GM19455 (cell line): ENCODE measurements at regions not wholly inside any gene's neighbourhood (a gene's known extent, or its start where the extent isn't known, plus 50 kb on each side); places are given as distances from the start of the nearest gene placed in this dataset.

Source experiments
- ATAC-seq: cut with Tn5 transposase; IDR thresholded peaks from one replicate; pipeline ENCODE4 v1.9.1; 2021; ENCODE audit not compliant: unreplicated experiment

GRCh38 chr13:31925079-31925478 is 106.5 kb upstream of the FRY start:
- no peak for ATAC-seq

GRCh38 chr13:31927219-31927653 is 104.3 kb upstream of the FRY start:
- no peak for ATAC-seq

DNA sequence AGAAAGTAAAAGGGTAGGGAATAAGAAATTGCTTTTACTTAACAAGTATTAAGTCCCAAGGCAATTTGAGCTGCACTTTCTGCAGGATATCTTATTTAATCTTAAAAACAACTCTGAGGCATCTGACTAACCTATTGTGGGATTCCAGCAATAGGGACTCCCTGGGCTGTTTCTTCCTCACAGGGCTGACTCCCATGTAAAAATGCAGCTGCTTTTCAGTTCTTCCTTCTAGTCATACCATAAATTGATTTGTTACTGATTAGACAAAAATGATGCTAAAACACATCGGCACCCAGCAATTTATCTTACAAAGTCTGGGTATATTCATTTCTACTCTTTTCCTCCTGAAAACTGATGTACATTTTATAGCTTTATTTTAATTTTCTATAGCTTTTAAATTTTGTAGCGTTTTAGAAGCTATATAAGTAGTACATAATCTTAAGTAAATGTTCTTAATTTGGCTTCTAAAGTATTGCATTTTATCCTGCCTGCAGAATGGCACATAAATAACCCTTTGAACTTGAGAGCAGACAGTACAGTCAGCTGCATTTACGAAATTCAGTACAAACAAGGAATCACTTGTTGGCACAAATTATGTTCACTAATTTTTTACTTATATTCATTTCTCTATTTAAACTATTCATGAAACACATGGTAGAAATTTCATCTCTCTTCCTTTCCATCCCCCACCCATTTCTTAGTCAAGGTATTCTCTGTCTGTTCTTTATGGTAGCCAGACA is 102.4 kb upstream of the FRY start:
- ATAC-seq: no peak

- ATAC-seq: peak; percentile 39
These were observed 101.1 kb upstream of the FRY start for GRCh38 chr13:31930490-31930889.

DNA sequence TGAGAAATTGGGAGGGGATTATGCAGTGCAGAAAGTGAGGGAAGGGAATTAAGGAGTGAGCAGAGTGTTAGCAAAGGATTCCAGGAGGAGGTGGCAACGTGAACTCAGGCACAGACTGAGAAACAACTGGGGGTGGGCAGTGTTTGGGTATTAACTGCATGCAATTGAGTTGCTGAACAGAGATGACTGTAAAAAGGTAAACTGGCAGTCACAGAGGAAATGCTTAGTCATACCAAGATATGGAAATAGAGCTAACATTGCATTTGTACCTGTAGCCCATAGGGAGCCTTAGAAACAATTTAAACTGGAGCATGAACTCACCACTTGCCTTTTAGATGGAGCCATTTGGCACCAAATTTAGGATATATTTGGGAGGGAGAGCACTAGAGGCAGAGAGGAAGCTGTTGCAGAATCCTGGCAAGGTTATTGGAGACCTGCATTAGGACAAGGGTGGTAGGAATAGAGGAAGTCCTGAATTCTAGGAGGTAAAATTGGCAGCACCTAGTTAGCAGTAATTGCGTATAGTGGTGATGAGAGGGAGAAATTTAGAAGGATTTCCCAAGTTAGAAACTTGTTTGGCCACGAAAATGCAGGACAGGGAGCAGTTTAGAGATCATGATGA is 100.6 kb upstream of the FRY start:
- ATAC-seq: peak; percentile 98

DNA sequence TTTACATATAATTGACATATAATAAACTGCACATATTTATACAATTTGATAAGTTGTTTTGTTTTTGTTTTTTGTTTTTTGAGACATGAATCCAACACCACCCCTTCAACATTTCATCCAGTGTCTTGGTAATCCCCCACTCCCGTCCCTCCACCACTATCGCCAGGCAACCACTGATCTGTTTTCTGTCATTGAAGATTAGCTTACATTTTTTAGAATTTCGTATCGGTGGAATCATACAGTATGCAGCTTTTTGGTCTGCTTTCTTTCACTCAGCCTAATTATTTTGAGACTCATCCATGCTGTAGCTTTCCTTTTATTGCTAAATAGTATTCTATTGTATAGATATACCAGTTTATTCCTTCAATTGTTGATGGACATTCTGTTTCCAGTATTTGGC is 94.1 kb upstream of the FRY start:
- no peak for ATAC-seq

DNA sequence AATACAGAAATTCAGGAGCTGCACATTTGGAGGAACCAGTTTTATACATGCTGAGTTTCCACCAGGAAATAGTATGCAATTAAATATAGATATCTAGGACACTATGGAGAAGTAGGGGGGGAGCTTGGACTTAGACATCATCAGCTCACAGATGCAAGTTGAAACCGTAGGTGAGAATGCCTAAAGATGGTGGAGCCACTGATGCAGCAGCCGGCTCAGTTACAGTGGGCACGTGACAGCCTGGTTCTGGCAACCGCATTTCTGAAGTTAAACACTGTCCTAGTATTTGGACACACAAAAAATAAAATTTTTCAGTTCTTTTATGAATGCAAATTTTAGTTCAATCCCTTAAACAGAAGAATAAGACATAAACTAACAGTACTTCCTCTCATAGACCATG is 91.5 kb upstream of the FRY start:
- no peak for ATAC-seq

- ATAC-seq: no peak
These were observed 88.0 kb upstream of the FRY start for GRCh38 chr13:31943591-31943990.

GRCh38 chr13:31944262-31945160 is 87.1 kb upstream of the FRY start:
- no peak for ATAC-seq

- no peak for ATAC-seq
These were observed 86.2 kb upstream of the FRY start for GRCh38 chr13:31945202-31945961.

DNA sequence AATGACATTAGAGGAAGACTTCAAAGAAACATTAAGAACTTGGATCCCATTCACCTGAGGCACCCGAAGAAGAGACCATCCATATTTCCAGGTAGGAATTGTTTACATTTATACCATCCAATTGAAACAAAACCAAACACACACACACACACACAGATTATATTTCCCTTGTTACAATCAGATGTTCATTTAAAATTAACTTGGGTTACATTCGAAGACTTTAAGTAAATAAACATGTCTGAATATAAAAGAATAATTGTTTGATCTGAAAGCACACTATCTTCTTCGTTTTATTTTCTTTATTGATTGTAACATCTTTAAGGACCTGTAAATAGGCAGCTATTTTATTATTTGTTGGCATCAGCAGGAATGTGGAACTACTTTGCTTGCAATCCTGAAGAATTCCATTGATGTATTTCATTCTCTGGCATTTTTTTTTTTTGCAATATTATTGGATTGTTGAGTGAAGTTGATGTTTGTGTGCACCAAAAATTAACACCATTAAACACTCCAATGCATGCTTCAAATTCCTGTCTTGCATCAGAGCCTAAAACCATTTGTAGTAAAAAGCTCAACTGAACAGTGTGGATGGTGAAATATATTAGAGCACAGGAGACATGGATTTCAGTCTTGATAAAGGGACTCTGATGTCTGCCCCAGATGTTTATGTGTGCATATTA is 85.3 kb upstream of the FRY start:
- no peak for ATAC-seq

DNA sequence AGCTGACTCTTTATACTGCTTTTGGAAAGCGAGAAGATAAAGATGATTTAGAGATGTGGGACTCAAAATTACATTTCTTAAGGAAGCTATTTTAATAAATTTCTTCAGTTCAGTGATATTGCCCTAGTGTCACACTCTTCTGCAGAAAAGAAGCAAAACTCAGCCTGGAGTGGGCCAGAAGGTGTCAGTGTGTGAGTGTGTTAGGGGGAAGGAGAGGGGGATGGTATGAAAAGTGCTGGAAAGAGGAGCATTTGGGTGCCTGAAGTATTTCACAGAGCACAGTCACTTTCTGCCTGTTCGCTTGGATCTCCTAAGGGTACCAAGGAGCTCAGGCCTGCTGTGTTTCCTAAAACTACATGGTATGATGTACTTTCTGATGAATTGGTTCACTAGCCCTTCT is 84.5 kb upstream of the FRY start:
- no peak for ATAC-seq

GRCh38 chr13:31947506-31947905 is 84.1 kb upstream of the FRY start:
- no peak for ATAC-seq

- no peak for ATAC-seq
These were observed 82.1 kb upstream of the FRY start for GRCh38 chr13:31949486-31949885.

- ATAC-seq: no peak
These were observed 81.3 kb upstream of the FRY start for GRCh38 chr13:31950111-31950815.

- peak; percentile 89 for ATAC-seq
These were observed 80.3 kb upstream of the FRY start for GRCh38 chr13:31951215-31951678.

GRCh38 chr13:31952641-31953380 is 78.8 kb upstream of the FRY start:
- ATAC-seq: no peak

GRCh38 chr13:31955101-31955500 is 76.5 kb upstream of the FRY start:
- no peak for ATAC-seq

GRCh38 chr13:31955741-31956140 is 75.8 kb upstream of the FRY start:
- no peak for ATAC-seq
